Smooth muscle cell (in vitro differentiated cells): ENCODE measurements at regions not wholly inside any gene's neighbourhood (a gene's known extent, or its start where the extent isn't known, plus 50 kb on each side); places are given as distances from the start of the nearest gene placed in this dataset.
"Not testable (repeated sequence)": the region's sequence is repeated elsewhere in the genome, so short reads cannot be mapped to it uniquely, and the experiment has no call there.

Experiments used
- DNase-seq: peaks from one replicate; lab custom pipeline; 2025; ENCODE audit not compliant: unreplicated experiment; lab: John Stamatoyannopoulos, UW
- H2AFZ ChIP-seq: fragments of 200-600 bp; sonication (generic); 2 replicates; pipeline ENCODE4 v1.6.0; 2016; ENCODE audit warnings: antibody characterized with exemption, low read depth, mild to moderate bottlenecking
- H3F3A ChIP-seq: fragments of 200-600 bp; sonication (generic); 2 replicates; pipeline ENCODE4 v1.6.0; 2017; ENCODE audit warnings: antibody characterized with exemption, low read depth
- H3K27ac ChIP-seq: fragments of 200-600 bp; sonication (generic); 2 replicates; pipeline ENCODE4 v1.5.1; 2016; ENCODE audit warnings: low read depth, mild to moderate bottlenecking
- H3K27me3 ChIP-seq: fragments of 200-600 bp; sonication (generic); 2 replicates; pipeline ENCODE4 v1.6.1; 2016; ENCODE audit warnings: low read depth, mild to moderate bottlenecking
- H3K36me3 ChIP-seq: fragments of 200-600 bp; sonication (generic); 2 replicates; pipeline ENCODE4 v1.5.1; 2016; ENCODE audit warnings: low read depth
- H3K4me1 ChIP-seq: fragments of 200-600 bp; sonication (generic); 2 replicates; pipeline ENCODE4 v1.5.1; 2016; ENCODE audit warnings: low read depth
- H3K4me2 ChIP-seq: fragments of 200-600 bp; sonication (generic); 2 replicates; pipeline ENCODE4 v1.6.0; 2016; ENCODE audit warnings: mild to moderate bottlenecking
- H3K4me3 ChIP-seq: fragments of 200-600 bp; sonication (generic); 2 replicates; pipeline ENCODE4 v1.5.1; 2016; ENCODE audit warnings: mild to moderate bottlenecking
- H3K79me2 ChIP-seq: fragments of 200-600 bp; sonication (generic); 2 replicates; pipeline ENCODE4 v1.6.0; 2016; ENCODE audit warnings: low read depth, mild to moderate bottlenecking
- H3K9ac ChIP-seq: fragments of 200-600 bp; sonication (generic); 2 replicates; pipeline ENCODE4 v1.6.0; 2016; ENCODE audit warnings: low read depth
- H3K9me3 ChIP-seq: fragments of 200-600 bp; sonication (generic); replicated peaks from 2 replicates; pipeline ENCODE4 v1.5.1; 2016; ENCODE audit warnings: low read depth
- H4K20me1 ChIP-seq: fragments of 200-600 bp; sonication (generic); 2 replicates; pipeline ENCODE4 v1.6.0; 2016; ENCODE audit warnings: low read depth
- WGBS: methylation state at CpG from one replicate; pipeline ENCODE4 v1.1.7; 2016; ENCODE audit warnings: low lambda C conversion rate; 5-methylcytosine and 5-hydroxymethylcytosine counted together
- TF ChIP-seq, protein P1 (sequence below): fragments of 200-600 bp; sonication (generic); IDR thresholded peaks from 2 replicates; pipeline ENCODE4 v1.5.1; 2017; ENCODE audit warnings: borderline replicate concordance, mild to moderate bottlenecking, antibody characterized with exemption; ENCODE audit not compliant: insufficient read depth, poor library complexity, severe bottlenecking

DNA sequence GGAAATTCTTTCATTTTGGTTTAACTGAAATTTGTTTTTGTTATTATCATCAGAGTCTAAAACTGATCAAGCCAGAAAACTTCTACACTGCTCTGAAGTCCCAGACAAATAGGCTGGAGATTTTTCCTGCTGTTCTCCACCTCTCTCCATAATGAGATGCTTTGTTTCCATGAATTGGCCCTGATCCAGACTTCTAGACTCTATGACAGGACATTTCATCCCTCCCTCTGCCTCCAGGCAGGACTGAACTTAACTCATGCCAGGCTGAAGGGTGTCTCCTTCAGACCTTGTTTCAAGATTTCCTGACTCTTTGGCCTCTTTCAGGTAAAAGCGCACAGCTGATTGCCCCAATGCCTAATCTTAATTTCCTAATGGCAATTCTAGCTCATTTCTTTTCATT is 69.1 kb upstream of the HOXC13 start:
- H3K36me3 ChIP-seq = no peaks in the 10 kb centered on the region
- TF ChIP-seq, protein P1, sequence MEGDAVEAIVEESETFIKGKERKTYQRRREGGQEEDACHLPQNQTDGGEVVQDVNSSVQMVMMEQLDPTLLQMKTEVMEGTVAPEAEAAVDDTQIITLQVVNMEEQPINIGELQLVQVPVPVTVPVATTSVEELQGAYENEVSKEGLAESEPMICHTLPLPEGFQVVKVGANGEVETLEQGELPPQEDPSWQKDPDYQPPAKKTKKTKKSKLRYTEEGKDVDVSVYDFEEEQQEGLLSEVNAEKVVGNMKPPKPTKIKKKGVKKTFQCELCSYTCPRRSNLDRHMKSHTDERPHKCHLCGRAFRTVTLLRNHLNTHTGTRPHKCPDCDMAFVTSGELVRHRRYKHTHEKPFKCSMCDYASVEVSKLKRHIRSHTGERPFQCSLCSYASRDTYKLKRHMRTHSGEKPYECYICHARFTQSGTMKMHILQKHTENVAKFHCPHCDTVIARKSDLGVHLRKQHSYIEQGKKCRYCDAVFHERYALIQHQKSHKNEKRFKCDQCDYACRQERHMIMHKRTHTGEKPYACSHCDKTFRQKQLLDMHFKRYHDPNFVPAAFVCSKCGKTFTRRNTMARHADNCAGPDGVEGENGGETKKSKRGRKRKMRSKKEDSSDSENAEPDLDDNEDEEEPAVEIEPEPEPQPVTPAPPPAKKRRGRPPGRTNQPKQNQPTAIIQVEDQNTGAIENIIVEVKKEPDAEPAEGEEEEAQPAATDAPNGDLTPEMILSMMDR = no peak
- no peak for DNase-seq
- H4K20me1 ChIP-seq = no peaks in the 10 kb centered on the region
- no peaks in the 10 kb centered on the region for H3K79me2 ChIP-seq
- H3K9me3 ChIP-seq = no peaks in the 10 kb centered on the region
- H3K27ac ChIP-seq = no peak overlapping the region
- no peak overlapping the region for H3K4me3 ChIP-seq
- peaks cover 4% of the 10 kb centered on the region for H3K4me1 ChIP-seq
- 88% methylated on average over 1 of the region's 1 CpG for WGBS
- no peak overlapping the region for H3K4me2 ChIP-seq
- H3K9ac ChIP-seq = no peak overlapping the region
- peaks cover 13% of the 10 kb centered on the region for H3K27me3 ChIP-seq
- no peaks in the 10 kb centered on the region for H3F3A ChIP-seq
- H2AFZ ChIP-seq = no peak overlapping the region

DNA sequence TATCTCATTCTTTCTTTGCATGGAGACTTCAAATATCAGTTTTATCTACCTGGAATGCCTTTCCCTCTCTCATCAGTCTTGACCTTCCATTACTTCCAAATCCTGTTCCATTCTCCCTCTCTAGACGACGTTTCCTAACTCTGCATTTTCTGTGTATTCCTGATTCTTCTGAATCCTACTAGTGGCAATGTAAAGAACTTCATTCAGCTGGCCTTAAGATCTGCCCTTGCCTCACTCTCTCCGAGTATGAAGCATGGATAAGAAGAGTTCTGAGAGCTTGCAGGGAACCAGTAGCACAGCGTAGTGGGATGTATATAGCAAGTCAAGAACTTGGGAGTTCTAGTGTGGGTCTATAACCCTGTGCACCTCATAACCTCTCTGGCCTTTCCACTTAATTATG is 68.5 kb upstream of the HOXC13 start:
- Histone ChIP-seq H3F3A (no peaks in the 10 kb centered on the region), H3K9me3 (no peaks in the 10 kb centered on the region), H3K36me3 (no peaks in the 10 kb centered on the region), H4K20me1 (no peaks in the 10 kb centered on the region), H3K79me2 (no peaks in the 10 kb centered on the region), H3K9ac (no peak overlapping the region), H3K4me1 (peaks cover 4% of the 10 kb centered on the region), H3K27me3 (peaks cover 13% of the 10 kb centered on the region), H2AFZ (no peak overlapping the region), H3K4me2 (no peak overlapping the region), H3K27ac (no peak overlapping the region), H3K4me3 (no peak overlapping the region)
- no peak for DNase-seq
- WGBS = 68% methylated on average over 4 of the region's 4 CpGs
- TF ChIP-seq, protein P1 = no peak

DNA sequence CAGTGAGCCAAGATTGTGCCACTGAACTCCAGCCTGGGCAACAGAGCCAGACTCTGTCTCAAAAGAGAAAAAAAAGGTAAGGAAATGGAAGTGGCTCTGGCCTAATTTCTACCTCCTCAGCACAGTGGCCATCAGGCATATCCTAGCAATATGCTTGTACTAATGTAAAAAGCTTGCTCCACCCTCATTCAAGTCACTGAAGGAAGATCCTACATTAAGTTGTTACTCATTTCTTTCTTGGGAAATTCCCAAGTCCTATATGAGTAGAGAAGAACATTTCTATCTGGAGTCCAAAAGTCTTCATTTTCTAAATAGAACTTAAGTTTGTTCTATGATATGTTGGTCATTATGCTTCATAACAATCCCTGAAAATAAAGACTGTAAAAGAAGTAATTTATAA is 67.3 kb upstream of the HOXC13 start:
- Histone ChIP-seq H3K27ac (no peak overlapping the region), H3K27me3 (peaks cover 20% of the 10 kb centered on the region), H3K4me3 (no peak overlapping the region), H3K9me3 (no peaks in the 10 kb centered on the region), H3K36me3 (no peaks in the 10 kb centered on the region), H2AFZ (no peak overlapping the region), H3K4me1 (peaks cover 4% of the 10 kb centered on the region), H4K20me1 (no peaks in the 10 kb centered on the region), H3K4me2 (no peak overlapping the region), H3K79me2 (no peaks in the 10 kb centered on the region), H3K9ac (no peak overlapping the region), H3F3A (no peaks in the 10 kb centered on the region)
- TF ChIP-seq, protein P1 = no peak
- no peak for DNase-seq

DNA sequence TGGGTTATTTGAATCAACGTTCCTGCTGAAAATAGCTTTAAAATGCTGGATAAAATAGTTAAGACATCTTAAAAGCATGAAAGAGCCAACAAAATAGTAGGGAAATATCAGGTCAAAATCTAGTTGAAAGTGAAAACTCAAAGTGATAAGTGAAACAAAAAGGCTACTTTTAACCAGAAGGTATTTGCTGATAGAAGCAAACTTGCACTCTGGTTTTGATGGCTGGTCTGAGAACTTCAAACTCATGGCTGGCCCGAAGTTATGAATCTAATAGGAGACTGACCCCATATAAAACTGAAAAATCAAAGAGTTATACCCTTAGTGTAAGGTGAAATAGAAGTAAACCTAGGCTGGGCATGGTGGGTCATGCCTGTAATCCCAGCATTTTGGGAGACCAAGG is 66.3 kb upstream of the HOXC13 start:
- 76% methylated on average over 2 of the region's 2 CpGs for WGBS
- H3K27me3 ChIP-seq = peaks cover 25% of the 10 kb centered on the region
- TF ChIP-seq, protein P1 = no peak

DNA sequence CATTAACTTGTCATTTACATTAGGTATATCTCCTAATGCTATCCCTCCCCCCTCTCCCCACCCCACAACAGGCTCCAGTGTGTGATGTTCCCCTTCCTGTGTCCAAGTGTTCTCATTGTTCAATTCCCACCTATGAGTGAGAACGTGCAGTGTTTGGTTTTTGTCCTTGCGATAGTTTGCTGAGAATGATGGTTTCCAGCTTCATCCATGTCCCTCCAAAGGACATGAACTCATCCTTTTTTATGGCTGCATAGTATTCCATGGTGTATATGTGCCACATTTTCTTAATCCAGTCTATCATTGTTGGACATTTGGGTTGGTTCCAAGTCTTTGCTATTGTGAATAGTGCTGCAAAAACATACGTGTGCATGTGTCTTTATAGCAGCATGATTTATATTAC is 60.7 kb upstream of the HOXC13 start:
- 88% methylated on average over 3 of the region's 3 CpGs for WGBS
- not testable (repeated sequence) for DNase-seq, H3K27ac ChIP-seq, H3K4me3 ChIP-seq, H3K36me3 ChIP-seq, H2AFZ ChIP-seq, H3K4me1 ChIP-seq, H3K4me2 ChIP-seq, H3K9ac ChIP-seq, H3K79me2 ChIP-seq, H3F3A ChIP-seq, H3K9me3 ChIP-seq, H4K20me1 ChIP-seq
- H3K27me3 ChIP-seq = peaks cover 32% of the 10 kb centered on the region

More for the DNA sequence above, 66.3 kb upstream of the HOXC13 start:
- Histone ChIP-seq H2AFZ (no peak overlapping the region), H3K79me2 (no peaks in the 10 kb centered on the region), H3K27ac (no peak overlapping the region), H3F3A (no peaks in the 10 kb centered on the region), H3K4me3 (no peak overlapping the region), H4K20me1 (no peaks in the 10 kb centered on the region), H3K4me1 (peaks cover 4% of the 10 kb centered on the region), H3K36me3 (no peaks in the 10 kb centered on the region), H3K4me2 (no peak overlapping the region), H3K9ac (no peak overlapping the region), H3K9me3 (no peaks in the 10 kb centered on the region)
- no peak for DNase-seq
